ENCODE measurements at regions not wholly inside any gene's neighbourhood (a gene's known extent, or its start where the extent isn't known, plus 50 kb on each side); places are given as distances from the start of the nearest gene placed in this dataset.
A peak's percentile ranks its signal among the peaks of the same experiment; 100 is the strongest.

DNA sequence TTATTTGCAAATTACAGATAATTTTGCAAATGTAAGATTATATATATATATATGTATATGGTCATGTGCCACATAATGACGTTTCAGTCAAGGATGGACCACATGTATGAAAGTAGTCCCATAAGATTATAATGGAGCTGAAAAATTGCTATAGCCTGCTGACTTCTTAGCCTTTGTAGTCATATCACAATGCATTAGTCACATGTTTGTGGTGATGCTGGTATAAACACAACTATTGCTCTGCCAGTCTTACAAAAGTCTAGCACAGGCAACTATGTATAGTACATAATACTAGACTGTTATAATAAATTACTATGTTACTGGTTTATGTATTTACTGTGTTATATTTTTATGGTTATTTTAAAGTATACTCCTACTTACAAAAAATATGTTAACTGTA is 444.3 kb downstream of the KCNJ2 start:
- Histone ChIP-seq H3K4me3 (ENCODE audit: low read length in 2 of 2) (no peak overlapping the region), H3K9me3 (ENCODE audit: control insufficient read depth in 1 of 2, low read length in 2 of 2) (no peaks in the 10 kb centered on the region), H3K4me1 (ENCODE audit: insufficient read depth, low read length) (no peaks in the 10 kb centered on the region), H3K27me3 (ENCODE audit: insufficient read depth, low read length) (no peaks in the 10 kb centered on the region), H3K27ac (ENCODE audit: low read depth, low read length) (no peak overlapping the region), H3K36me3 (ENCODE audit: insufficient read depth, low read length) (no peaks in the 10 kb centered on the region)
- Mint-ChIP-seq H3K4me3 (no peak overlapping the region), H3K27me3 (peaks cover 1% of the 10 kb centered on the region in 2 donors), H3K9me3 (peaks cover 0 to 6% (median 0%) of the 10 kb centered on the region in 8 donors), H3K4me1 (no peaks in the 10 kb centered on the region), H3K27ac (no peak overlapping the region), H3K36me3 (no peaks in the 10 kb centered on the region)
- intact Hi-C loops (cut with micrococcal nuclease) = no loop called here
- POLR2A ChIA-PET (ENCODE audit: partially characterized antibody) = no interaction called here
- no peak for DNase-seq
- CTCF ChIA-PET (ENCODE audit: partially characterized antibody) = no interaction called here

DNA sequence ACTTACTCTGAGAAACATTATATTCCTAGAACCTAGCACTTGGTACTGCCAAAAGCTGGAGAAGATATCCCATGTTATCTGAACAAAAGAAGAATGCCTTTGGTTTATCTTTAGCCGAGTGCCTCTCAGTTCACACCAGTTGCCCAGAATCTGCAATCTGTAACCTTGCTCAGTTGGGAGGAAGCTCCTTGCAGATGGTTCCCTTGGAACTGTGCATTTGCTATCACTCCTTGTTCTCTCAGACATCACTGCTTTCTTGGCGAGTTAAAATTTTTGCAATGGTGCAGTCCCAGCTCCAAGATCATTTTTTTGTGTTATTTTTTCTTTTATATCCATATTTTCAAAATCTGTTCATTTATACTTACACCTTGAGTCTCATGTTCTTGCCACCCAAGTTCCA is 446.5 kb downstream of the KCNJ2 start:
- H3K9me3 Mint-ChIP-seq = peaks cover 0 to 7% (median 0%) of the 10 kb centered on the region in 8 donors
- no peaks in the 10 kb centered on the region for H3K9me3 ChIP-seq (ENCODE audit: control insufficient read depth in 1 of 2, low read length in 2 of 2)
- no peaks in the 10 kb centered on the region for H3K4me1 Mint-ChIP-seq
- POLR2A ChIA-PET (ENCODE audit: partially characterized antibody) = no interaction called here
- peaks cover 1% of the 10 kb centered on the region in 2 donors for H3K27me3 Mint-ChIP-seq
- no peaks in the 10 kb centered on the region for H3K27me3 ChIP-seq (ENCODE audit: insufficient read depth, low read length)
- no peaks in the 10 kb centered on the region for H3K36me3 Mint-ChIP-seq
- DNase-seq = no peak
- intact Hi-C loops (cut with micrococcal nuclease) = no loop called here
- no peaks in the 10 kb centered on the region for H3K4me1 ChIP-seq (ENCODE audit: insufficient read depth, low read length)
- no peak overlapping the region for H3K4me3 ChIP-seq (ENCODE audit: low read length in 2 of 2)
- no peaks in the 10 kb centered on the region for H3K36me3 ChIP-seq (ENCODE audit: insufficient read depth, low read length)
- no peak overlapping the region for H3K27ac Mint-ChIP-seq
- no peak overlapping the region for H3K27ac ChIP-seq (ENCODE audit: low read depth, low read length)
- CTCF ChIA-PET (ENCODE audit: partially characterized antibody) = no interaction called here
- H3K4me3 Mint-ChIP-seq = no peak overlapping the region

DNA sequence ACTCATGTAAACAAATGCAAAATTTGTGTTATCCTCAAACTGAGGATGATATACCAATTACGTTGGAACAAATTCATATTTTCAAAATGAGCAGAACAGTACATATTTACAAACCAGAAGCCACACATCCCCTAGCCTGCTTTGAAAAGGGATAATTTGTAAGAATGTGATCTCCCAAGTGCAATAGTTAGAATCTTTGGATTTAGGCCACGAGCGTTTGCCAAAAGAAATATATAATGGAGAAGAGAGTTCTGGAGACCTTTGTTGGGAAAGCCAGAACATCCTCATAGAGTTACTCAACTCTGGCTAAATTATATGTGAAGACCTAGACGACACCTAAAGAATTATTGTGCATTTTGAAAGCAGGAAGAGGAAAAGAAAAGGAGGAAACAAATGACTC is 449.3 kb downstream of the KCNJ2 start:
- Mint-ChIP-seq H3K4me3 (no peak overlapping the region), H3K27me3 (peaks cover 1% of the 10 kb centered on the region in 2 donors), H3K9me3 (peaks cover 0 to 7% (median 0%) of the 10 kb centered on the region in 8 donors), H3K4me1 (peaks cover 0 to 9% (median 3%) of the 10 kb centered on the region in 4 donors), H3K27ac (no peak overlapping the region), H3K36me3 (no peaks in the 10 kb centered on the region)
- no peak for DNase-seq
- no peaks in the 10 kb centered on the region for H3K27me3 ChIP-seq (ENCODE audit: insufficient read depth, low read length)
- no peak overlapping the region for H3K27ac ChIP-seq (ENCODE audit: low read depth, low read length)
- no peak overlapping the region for H3K4me3 ChIP-seq (ENCODE audit: low read length in 2 of 2)
- ChIA-PET CTCF (ENCODE audit: partially characterized antibody) (no interaction called here), POLR2A (ENCODE audit: partially characterized antibody) (no interaction called here)
- H3K4me1 ChIP-seq (ENCODE audit: insufficient read depth, low read length) = peaks cover 7% of the 10 kb centered on the region
- H3K36me3 ChIP-seq (ENCODE audit: insufficient read depth, low read length) = no peaks in the 10 kb centered on the region
- intact Hi-C loops (cut with micrococcal nuclease) = no loop called here
- H3K9me3 ChIP-seq (ENCODE audit: control insufficient read depth in 1 of 2, low read length in 2 of 2) = no peaks in the 10 kb centered on the region

DNA sequence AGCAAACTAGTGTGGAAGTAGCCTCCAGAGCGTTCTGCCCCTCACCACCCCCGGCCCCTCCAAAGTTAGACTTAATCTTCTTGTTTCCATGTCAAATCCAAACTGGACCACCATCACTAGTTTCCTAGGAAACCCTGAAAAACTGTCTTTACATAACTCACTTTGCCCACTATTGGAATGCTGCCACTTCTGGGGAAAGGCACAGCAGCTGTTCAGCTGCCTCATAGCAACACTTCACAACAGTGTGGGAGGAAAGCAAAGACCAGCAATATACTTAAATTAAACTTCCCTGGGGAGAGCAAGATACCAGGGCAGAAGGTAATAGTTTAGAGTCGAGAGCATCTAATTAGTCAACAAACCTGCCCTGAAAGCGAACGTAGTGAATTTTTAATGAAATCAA is 452.2 kb downstream of the KCNJ2 start:
- no peaks in the 10 kb centered on the region for H3K9me3 ChIP-seq (ENCODE audit: control insufficient read depth in 1 of 2, low read length in 2 of 2)
- Mint-ChIP-seq H3K4me1 (peaks cover 0 to 9% (median 3%) of the 10 kb centered on the region in 4 donors), H3K27me3 (peaks cover 1% of the 10 kb centered on the region in 2 donors), H3K27ac (no peak overlapping the region), H3K9me3 (peaks cover 0 to 4% (median 0%) of the 10 kb centered on the region in 8 donors), H3K4me3 (no peak overlapping the region), H3K36me3 (no peaks in the 10 kb centered on the region)
- ChIA-PET CTCF (ENCODE audit: partially characterized antibody) (no interaction called here), POLR2A (ENCODE audit: partially characterized antibody) (no interaction called here)
- no peak for DNase-seq
- no peak overlapping the region for H3K27ac ChIP-seq (ENCODE audit: low read depth, low read length)
- H3K27me3 ChIP-seq (ENCODE audit: insufficient read depth, low read length) = no peaks in the 10 kb centered on the region
- intact Hi-C loops (cut with micrococcal nuclease) = no loop called here
- H3K36me3 ChIP-seq (ENCODE audit: insufficient read depth, low read length) = no peaks in the 10 kb centered on the region
- H3K4me3 ChIP-seq (ENCODE audit: low read length in 2 of 2) = no peak overlapping the region
- peaks cover 7% of the 10 kb centered on the region for H3K4me1 ChIP-seq (ENCODE audit: insufficient read depth, low read length)

DNA sequence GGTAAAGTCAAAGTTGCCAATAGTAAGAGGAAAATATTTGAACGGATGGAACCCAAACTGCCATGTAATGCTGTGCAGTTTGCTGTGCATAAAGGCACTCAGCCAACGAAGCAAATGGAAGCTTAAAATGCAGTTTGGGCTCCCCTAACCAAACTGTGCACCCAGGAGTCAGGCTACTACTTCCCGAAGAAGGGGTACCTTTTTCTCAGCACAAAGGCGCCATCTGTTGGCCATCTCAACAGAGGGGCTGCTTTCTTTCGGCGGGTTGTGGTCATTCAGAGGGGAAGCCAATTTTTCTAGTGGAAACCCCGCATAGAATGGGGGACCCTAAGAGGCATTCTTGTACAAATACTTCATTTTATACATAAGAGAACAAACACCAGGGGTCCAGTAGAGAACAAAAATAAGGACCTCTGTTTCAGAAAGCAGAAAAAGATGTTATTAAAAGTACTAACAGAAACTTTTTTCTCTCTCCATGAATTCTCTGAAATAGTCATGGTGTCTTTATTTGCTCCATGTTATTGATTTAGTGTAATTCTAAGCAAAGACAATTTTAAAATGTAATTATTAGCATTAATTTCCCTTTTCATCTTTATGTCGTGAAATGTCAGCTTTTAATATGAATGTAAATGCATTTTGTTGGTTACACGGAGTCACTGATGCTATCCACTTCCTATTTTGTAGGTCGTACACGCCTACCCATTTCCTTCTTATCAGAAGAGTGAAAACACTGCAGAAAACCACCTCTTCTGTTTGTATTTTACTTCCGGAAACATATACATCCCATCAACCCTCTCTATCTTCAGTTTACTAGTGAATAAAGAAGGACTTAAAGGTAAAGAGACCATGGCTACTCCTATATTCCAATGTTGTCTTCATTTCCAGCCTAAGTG is 453.3 kb downstream of the KCNJ2 start:
- H3K27me3 Mint-ChIP-seq = no peaks in the 10 kb centered on the region
- DNase-seq = no peak
- Histone ChIP-seq H3K36me3 (ENCODE audit: insufficient read depth, low read length) (no peaks in the 10 kb centered on the region), H3K4me1 (ENCODE audit: insufficient read depth, low read length) (peaks cover 7% of the 10 kb centered on the region), H3K27ac (ENCODE audit: low read depth, low read length) (no peak overlapping the region), H3K27me3 (ENCODE audit: insufficient read depth, low read length) (no peaks in the 10 kb centered on the region), H3K9me3 (ENCODE audit: control insufficient read depth in 1 of 2, low read length in 2 of 2) (no peaks in the 10 kb centered on the region), H3K4me3 (ENCODE audit: low read length in 2 of 2) (no peak overlapping the region)
- ChIA-PET POLR2A (ENCODE audit: partially characterized antibody) (no interaction called here), CTCF (ENCODE audit: partially characterized antibody) (no interaction called here)
- H3K27ac Mint-ChIP-seq = no peak overlapping the region
- H3K36me3 Mint-ChIP-seq = no peaks in the 10 kb centered on the region
- intact Hi-C loops (cut with micrococcal nuclease) = no loop called here
- H3K4me3 Mint-ChIP-seq = peak overlapping the region in 2 of 8 donors; percentile 22 to 66
- peaks cover 0 to 9% (median 3%) of the 10 kb centered on the region in 4 donors for H3K4me1 Mint-ChIP-seq
- peaks cover 0 to 4% (median 0%) of the 10 kb centered on the region in 8 donors for H3K9me3 Mint-ChIP-seq

DNA sequence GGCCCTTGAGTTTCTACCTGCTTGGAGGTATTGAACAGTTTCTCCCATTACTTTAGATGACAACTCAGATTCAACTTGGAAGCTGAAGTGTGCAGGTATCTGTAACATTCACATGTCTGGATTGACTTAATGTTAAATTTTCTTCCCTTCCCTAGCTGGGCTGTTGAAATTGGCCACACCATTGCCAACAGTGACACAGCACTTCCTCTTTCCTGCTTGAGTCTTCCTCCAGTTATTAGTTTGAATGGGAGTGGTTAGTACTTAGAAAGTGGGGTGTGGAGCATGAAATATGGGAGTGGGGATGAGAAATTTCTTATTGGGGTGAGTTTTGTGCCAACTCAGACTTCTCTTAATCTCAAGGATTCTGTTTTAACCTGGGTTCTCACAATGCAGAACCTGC is 454.9 kb downstream of the KCNJ2 start:
- Histone ChIP-seq H3K27ac (ENCODE audit: low read depth, low read length) (no peak overlapping the region), H3K4me3 (ENCODE audit: low read length in 2 of 2) (no peak overlapping the region), H3K4me1 (ENCODE audit: insufficient read depth, low read length) (peaks cover 7% of the 10 kb centered on the region), H3K9me3 (ENCODE audit: control insufficient read depth in 1 of 2, low read length in 2 of 2) (no peaks in the 10 kb centered on the region), H3K36me3 (ENCODE audit: insufficient read depth, low read length) (no peaks in the 10 kb centered on the region), H3K27me3 (ENCODE audit: insufficient read depth, low read length) (no peaks in the 10 kb centered on the region)
- peaks cover 0 to 9% (median 3%) of the 10 kb centered on the region in 4 donors for H3K4me1 Mint-ChIP-seq
- POLR2A ChIA-PET (ENCODE audit: partially characterized antibody) = no interaction called here
- no peak for DNase-seq
- no peak overlapping the region for H3K4me3 Mint-ChIP-seq
- peaks cover 0 to 4% (median 0%) of the 10 kb centered on the region in 8 donors for H3K9me3 Mint-ChIP-seq
- no peaks in the 10 kb centered on the region for H3K27me3 Mint-ChIP-seq
- intact Hi-C loops (cut with micrococcal nuclease) = no loop called here
- CTCF ChIA-PET (ENCODE audit: partially characterized antibody) = no interaction called here
- no peaks in the 10 kb centered on the region for H3K36me3 Mint-ChIP-seq
- no peak overlapping the region for H3K27ac Mint-ChIP-seq

DNA sequence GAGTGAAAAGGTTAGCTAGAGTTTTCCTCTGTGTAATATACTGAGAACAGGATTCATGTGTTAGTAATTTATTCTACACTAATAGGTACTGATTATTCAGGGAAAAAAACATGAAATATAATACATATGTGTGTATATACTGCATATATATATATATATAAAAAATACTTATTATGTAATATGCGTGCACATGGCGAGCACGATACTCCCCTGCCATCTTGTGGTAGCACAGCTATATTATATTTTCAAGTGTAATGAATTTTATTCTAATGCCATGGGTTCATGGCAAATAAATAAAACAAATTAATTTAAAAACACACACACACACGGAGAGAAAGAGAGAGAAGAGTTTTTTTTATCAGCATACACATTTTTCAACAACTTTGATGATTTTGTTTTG is 460.6 kb downstream of the KCNJ2 start:
- Mint-ChIP-seq H3K27ac (no peak overlapping the region), H3K36me3 (no peaks in the 10 kb centered on the region), H3K9me3 (no peaks in the 10 kb centered on the region), H3K4me3 (no peak overlapping the region), H3K27me3 (no peaks in the 10 kb centered on the region), H3K4me1 (no peaks in the 10 kb centered on the region)
- ChIA-PET CTCF (ENCODE audit: partially characterized antibody) (no interaction called here), POLR2A (ENCODE audit: partially characterized antibody) (no interaction called here)
- Histone ChIP-seq H3K9me3 (ENCODE audit: control insufficient read depth in 1 of 2, low read length in 2 of 2) (no peaks in the 10 kb centered on the region), H3K4me1 (ENCODE audit: insufficient read depth, low read length) (no peaks in the 10 kb centered on the region), H3K27ac (ENCODE audit: low read depth, low read length) (no peak overlapping the region), H3K4me3 (ENCODE audit: low read length in 2 of 2) (no peak overlapping the region), H3K27me3 (ENCODE audit: insufficient read depth, low read length) (no peaks in the 10 kb centered on the region), H3K36me3 (ENCODE audit: insufficient read depth, low read length) (no peaks in the 10 kb centered on the region)
- DNase-seq = no peak
- intact Hi-C loops (cut with micrococcal nuclease) = loop anchor here (5.0 kb wide), 1 partner anchor 1063 kb away; no protein-coding TSS in a partner anchor

Data from CD4-positive, alpha-beta memory T cell (primary cell).